IMR-90 (cell line): ENCODE measurements at regions not wholly inside any gene's neighbourhood (a gene's known extent, or its start where the extent isn't known, plus 50 kb on each side); places are given as distances from the start of the nearest gene placed in this dataset.
A peak's percentile ranks its signal among the peaks of the same experiment; 100 is the strongest.

Source experiments
- ATAC-seq: fragments of 200-7000 bp; cut with Tn5 transposase; 2 replicates; pipeline ENCODE4 v1.9.1; 2020; ENCODE audit warnings: low read depth, mild to moderate bottlenecking, moderate library complexity
- BruUV-seq: library from RNA; stranded (reverse); fragments of 400-500 nt; replicated peaks from 2 replicates; lab custom pipeline; 2021; lab: Mats Ljungman, UMichigan
- CTCF ChIA-PET: fragments of 300-600 bp; formaldehyde crosslinking; extraction: SDS; loops from one replicate; lab custom pipeline; 2021; ENCODE audit warnings: antibody characterized with exemption; lab: Yijun Ruan, JAX
- POLR2A ChIA-PET: fragments of 300-600 bp; sonication (Branson Sonifier 250); formaldehyde crosslinking; loops from one replicate; lab custom pipeline; 2022; ENCODE audit warnings: antibody characterized with exemption; ENCODE audit not compliant: unreplicated experiment; lab: Charles Lee
- DNase-seq: peaks from one replicate; pipeline ENCODE4 v3.0.0; 2013
- H2AFZ ChIP-seq: replicated peaks from 2 replicates; pipeline ENCODE3; 2013; ENCODE audit warnings: low read length, mild to moderate bottlenecking; ENCODE audit not compliant: poor library complexity
- H2AK5ac ChIP-seq: 2 replicates; pipeline ENCODE4 v1.6.1; 2013; ENCODE audit warnings: low read depth, low read length, inconsistent platforms
- H2AK9ac ChIP-seq: replicated peaks from 2 replicates; pipeline ENCODE3; 2013; ENCODE audit warnings: mild to moderate bottlenecking, low read depth, low read length, moderate library complexity; ENCODE audit not compliant: poor library complexity
- H2BK120ac ChIP-seq: 2 replicates; pipeline ENCODE4 v1.6.1; 2013; ENCODE audit warnings: low read depth, low read length, inconsistent platforms
- H2BK15ac ChIP-seq: 3 replicates; pipeline ENCODE4 v1.6.1; 2013; ENCODE audit warnings: low read depth, low read length, inconsistent platforms
- H2BK20ac ChIP-seq: 2 replicates; pipeline ENCODE4 v1.6.1; 2013; ENCODE audit warnings: low read depth, mild to moderate bottlenecking, inconsistent platforms, low read length, moderate library complexity
- H2BK5ac ChIP-seq: 2 replicates; pipeline ENCODE4 v1.6.1; 2013; ENCODE audit warnings: mild to moderate bottlenecking, low read depth, low read length, inconsistent platforms; ENCODE audit not compliant: poor library complexity, severe bottlenecking
- H3K14ac ChIP-seq: replicated peaks from 2 replicates; pipeline ENCODE4 v1.6.1; 2013; ENCODE audit warnings: low read depth, low read length, inconsistent platforms
- H3K18ac ChIP-seq: 2 replicates; pipeline ENCODE4 v1.6.1; 2013; ENCODE audit warnings: low read depth, low read length, control low read depth
- H3K23ac ChIP-seq: 2 replicates; pipeline ENCODE4 v1.6.1; 2013; ENCODE audit warnings: low read depth, low read length, inconsistent platforms
- H3K27ac ChIP-seq: 2 replicates; pipeline ENCODE4 v1.5.1; 2013; ENCODE audit warnings: mild to moderate bottlenecking, control low read depth, low read length; ENCODE audit not compliant: insufficient read depth
- H3K27me3 ChIP-seq: 2 replicates; pipeline ENCODE4 v1.6.1; 2013; ENCODE audit warnings: low read length; ENCODE audit not compliant: control insufficient read depth, insufficient read depth
- H3K36me3 ChIP-seq: 2 replicates; pipeline ENCODE4 v1.6.1; 2013; ENCODE audit warnings: low read length, mixed read lengths; ENCODE audit not compliant: control insufficient read depth, insufficient read depth
- H3K4ac ChIP-seq: 2 replicates; pipeline ENCODE4 v1.6.1; 2013; ENCODE audit warnings: low read depth, low read length, inconsistent platforms
- H3K4me1 ChIP-seq: 2 replicates; pipeline ENCODE4 v1.6.1; 2013; ENCODE audit warnings: low read length, mixed read lengths; ENCODE audit not compliant: control insufficient read depth, insufficient read depth
- H3K4me2 ChIP-seq: 2 replicates; pipeline ENCODE4 v1.6.1; 2013; ENCODE audit warnings: low read depth, mild to moderate bottlenecking, control low read depth, low read length, moderate library complexity
- H3K4me3 ChIP-seq: 2 replicates; pipeline ENCODE4 v1.5.1; 2013; ENCODE audit warnings: low read depth, mild to moderate bottlenecking, control low read depth, low read length, moderate library complexity; ENCODE audit not compliant: insufficient read depth
- H3K56ac ChIP-seq: 2 replicates; pipeline ENCODE4 v1.6.1; 2013; ENCODE audit warnings: low read length, inconsistent platforms; ENCODE audit not compliant: insufficient read depth; ENCODE audit errors: extremely low read depth
- H3K79me1 ChIP-seq, 2 experiments: 2 replicates each; pipeline ENCODE4 v1.6.1; 2013; ENCODE audit warnings: low read length in 2 of 2, inconsistent platforms in 1 of 2, low read depth in 1 of 2
- H3K9ac ChIP-seq: 2 replicates; pipeline ENCODE4 v1.6.1; 2013; ENCODE audit warnings: low read depth, low read length, control low read depth
- H3K9me1 ChIP-seq: 2 replicates; pipeline ENCODE4 v1.6.1; 2013; ENCODE audit warnings: low read length, inconsistent platforms; ENCODE audit not compliant: insufficient read depth
- H3K9me3 ChIP-seq: 2 replicates; pipeline ENCODE4 v1.6.1; 2013; ENCODE audit warnings: low read length; ENCODE audit not compliant: control insufficient read depth, insufficient read depth
- H4K20me1 ChIP-seq: 2 replicates; pipeline ENCODE4 v1.6.1; 2013; ENCODE audit warnings: low read length, inconsistent platforms; ENCODE audit not compliant: insufficient read depth
- H4K5ac ChIP-seq: 2 replicates; pipeline ENCODE4 v1.6.1; 2013; ENCODE audit warnings: mild to moderate bottlenecking, low read depth, low read length, control low read depth
- H4K8ac ChIP-seq, 2 experiments: 2 replicates each; pipeline ENCODE4 v1.6.1; 2013; ENCODE audit warnings: low read depth in 2 of 2, low read length in 2 of 2, control low read depth in 1 of 2, inconsistent platforms in 1 of 2
- H4K91ac ChIP-seq: 2 replicates; pipeline ENCODE4 v1.6.1; 2013; ENCODE audit warnings: low read depth, low read length, inconsistent platforms; ENCODE audit not compliant: insufficient read depth
- BHLHE40 ChIP-seq: fragments of 150-350 bp; IDR thresholded peaks from 2 replicates; pipeline ENCODE4 v1.6.1; 2016; ENCODE audit warnings: mild to moderate bottlenecking, low read depth, low read length
- CEBPB ChIP-seq: IDR thresholded peaks from 2 replicates; pipeline ENCODE4 v1.6.1; 2012; ENCODE audit warnings: low read depth, low read length, improper control_type of control experiment
- CHD1 ChIP-seq: IDR thresholded peaks from 2 replicates; pipeline ENCODE4 v1.6.1; 2012; ENCODE audit warnings: low read depth, low read length, improper control_type of control experiment
- FOS ChIP-seq: fragments of 150-350 bp; IDR thresholded peaks from 2 replicates; pipeline ENCODE4 v1.6.1; 2016; ENCODE audit warnings: low read depth, low read length
- MAFK ChIP-seq: IDR thresholded peaks from 2 replicates; pipeline ENCODE4 v1.6.1; 2012; ENCODE audit warnings: low read depth, low read length, improper control_type of control experiment
- MAZ ChIP-seq: IDR thresholded peaks from 2 replicates; pipeline ENCODE4 v1.6.1; 2012; ENCODE audit warnings: low read depth, mild to moderate bottlenecking, low read length, improper control_type of control experiment, moderate library complexity, borderline replicate concordance
- MXI1 ChIP-seq: IDR thresholded peaks from 2 replicates; pipeline ENCODE4 v1.6.1; 2012; ENCODE audit warnings: low read depth, mild to moderate bottlenecking, low read length, moderate library complexity, borderline replicate concordance
- NFE2L2 ChIP-seq: fragments of 150-350 bp; IDR thresholded peaks from 2 replicates; pipeline ENCODE4 v1.6.1; 2016; ENCODE audit warnings: low read depth, mild to moderate bottlenecking, low read length
- POLR2A ChIP-seq: IDR thresholded peaks from 2 replicates; pipeline ENCODE4 v1.6.1; 2012; ENCODE audit warnings: mild to moderate bottlenecking, low read depth, low read length
- RAD21 ChIP-seq: IDR thresholded peaks from 2 replicates; pipeline ENCODE4 v1.6.1; 2012; ENCODE audit warnings: low read length, improper control_type of control experiment
- RCOR1 ChIP-seq: IDR thresholded peaks from 2 replicates; pipeline ENCODE4 v1.6.1; 2012; ENCODE audit warnings: mild to moderate bottlenecking, low read length, improper control_type of control experiment; ENCODE audit not compliant: insufficient replicate concordance
- RFX5 ChIP-seq: IDR thresholded peaks from 2 replicates; pipeline ENCODE4 v1.8.0; 2012; ENCODE audit warnings: low read depth, mild to moderate bottlenecking, low read length, moderate library complexity
- SMC3 ChIP-seq: fragments of 150-350 bp; IDR thresholded peaks from 2 replicates; pipeline ENCODE4 v1.6.1; 2016; ENCODE audit warnings: low read depth, mild to moderate bottlenecking, antibody characterized with exemption, low read length, moderate library complexity
- WGBS, 2 experiments: methylation state at CpG; one replicate each; pipeline versions ENCODE4 v1.1.5 to v1.1.7; 2013; ENCODE audit warnings: missing lambda C conversion rate in 2 of 2; ENCODE audit not compliant: insufficient read length in 1 of 2; ENCODE audit errors: extremely low coverage in 2 of 2; 5-methylcytosine and 5-hydroxymethylcytosine counted together
- dilution Hi-C: fragments of 300-500 bp; cut with HindIII; formaldehyde crosslinking; loops from one replicate; pipeline ENCODE4 v1.14.3; 2018; ENCODE audit warnings: low sequenced_read_pairs; ENCODE audit not compliant: unreplicated experiment
- in situ Hi-C: fragments of 300-500 bp; cut with MboI; formaldehyde crosslinking; loops from 3 replicates; pipeline ENCODE4 v1.14.3; 2019; ENCODE audit warnings: low sequenced_read_pairs, inconsistent platforms, mixed read lengths
- intact Hi-C: fragments of 100-400 bp; cut with micrococcal nuclease; formaldehyde crosslinking; loops from 2 replicates; pipeline ENCODE4 v1.10.0; 2022
- TF ChIP-seq, protein P1 (sequence below): fragments of 150-350 bp; IDR thresholded peaks from 2 replicates; pipeline ENCODE4 v1.6.1; 2017; ENCODE audit warnings: mild to moderate bottlenecking, antibody characterized with exemption, low read length, low read depth
- TF ChIP-seq, protein P2 (sequence below): fragments of 150-350 bp; IDR thresholded peaks from 2 replicates; pipeline ENCODE4 v1.6.1; 2016; ENCODE audit warnings: low read depth, mild to moderate bottlenecking, low read length, moderate library complexity, borderline replicate concordance
- TF ChIP-seq, protein P3 (sequence below): conservative IDR thresholded peaks from 2 replicates; pipeline ENCODE4 v1.5.1; 2012; ENCODE audit warnings: mild to moderate bottlenecking, low read depth, low read length, improper control_type of control experiment

DNA sequence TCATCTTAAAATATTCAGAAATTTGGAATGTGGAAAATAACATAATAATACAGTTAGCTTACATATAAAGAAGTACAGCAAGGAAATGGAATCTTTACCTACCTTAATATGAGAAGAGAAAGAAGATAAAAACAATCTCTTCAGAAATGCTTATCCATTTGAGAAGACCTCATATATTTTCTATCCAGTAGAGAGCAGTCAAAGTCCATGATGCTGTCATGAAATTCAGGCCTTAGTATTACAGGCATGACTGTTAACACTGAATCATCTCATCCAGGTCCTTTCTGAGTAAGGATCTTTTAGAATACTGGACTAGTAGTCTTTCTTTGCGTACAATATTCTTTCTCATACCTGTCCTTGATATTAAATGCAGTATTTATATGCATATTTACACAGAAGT, 713.4 kb downstream of the CD109 start:
- peak; percentile 99 for ATAC-seq
- no peaks in the 10 kb centered on the region for H3K36me3 ChIP-seq
- no peak overlapping the region for H2BK20ac ChIP-seq
- H3K27ac ChIP-seq: no peak overlapping the region
- ChIA-PET POLR2A (no interaction called here), CTCF (interaction anchor here (0.6 to 1.8 kb wide), 11 partner anchors 14 to 799 kb away, joined by 3 to 10 read pairs (median 3); no protein-coding TSS in a partner anchor)
- H2BK120ac ChIP-seq: no peak overlapping the region
- H3K4ac ChIP-seq: no peak overlapping the region
- peaks cover 2% of the 10 kb centered on the region for H3K4me1 ChIP-seq
- H3K79me1 ChIP-seq: no peaks in the 10 kb centered on the region
- H3K4me3 ChIP-seq: no peak overlapping the region
- no peak overlapping the region for H3K23ac ChIP-seq
- H3K18ac ChIP-seq: no peak overlapping the region
- H4K8ac ChIP-seq: no peak overlapping the region
- in situ Hi-C loops (loop anchor here (10.0 kb wide), 1 partner anchor 325 kb away; no protein-coding TSS in a partner anchor), dilution Hi-C loops (no loop called here), intact Hi-C loops (loop anchor here (1.0 to 5.0 kb wide), 8 partner anchors 165 to 795 kb away; no protein-coding TSS in a partner anchor)
- no TSS peak for BruUV-seq
- H3K9me1 ChIP-seq: no peaks in the 10 kb centered on the region; the same call in 1 of the 2 replicates
- no peak overlapping the region for H4K91ac ChIP-seq
- peak overlapping the region; percentile 41 for H2BK5ac ChIP-seq
- H2AFZ ChIP-seq: no peak overlapping the region
- no peaks in the 10 kb centered on the region for H3K9me3 ChIP-seq
- no peak overlapping the region for H2BK15ac ChIP-seq
- no peak overlapping the region for H3K4me2 ChIP-seq
- H2AK5ac ChIP-seq: no peak overlapping the region
- TF ChIP-seq NFE2L2: no peak
- TF ChIP-seq, protein P1, sequence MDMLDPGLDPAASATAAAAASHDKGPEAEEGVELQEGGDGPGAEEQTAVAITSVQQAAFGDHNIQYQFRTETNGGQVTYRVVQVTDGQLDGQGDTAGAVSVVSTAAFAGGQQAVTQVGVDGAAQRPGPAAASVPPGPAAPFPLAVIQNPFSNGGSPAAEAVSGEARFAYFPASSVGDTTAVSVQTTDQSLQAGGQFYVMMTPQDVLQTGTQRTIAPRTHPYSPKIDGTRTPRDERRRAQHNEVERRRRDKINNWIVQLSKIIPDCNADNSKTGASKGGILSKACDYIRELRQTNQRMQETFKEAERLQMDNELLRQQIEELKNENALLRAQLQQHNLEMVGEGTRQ: no peak
- no peak for TF ChIP-seq RCOR1
- no peak for TF ChIP-seq CEBPB
- TF ChIP-seq POLR2A: no peak
- peak; percentile 93 for TF ChIP-seq SMC3
- TF ChIP-seq, protein P2, sequence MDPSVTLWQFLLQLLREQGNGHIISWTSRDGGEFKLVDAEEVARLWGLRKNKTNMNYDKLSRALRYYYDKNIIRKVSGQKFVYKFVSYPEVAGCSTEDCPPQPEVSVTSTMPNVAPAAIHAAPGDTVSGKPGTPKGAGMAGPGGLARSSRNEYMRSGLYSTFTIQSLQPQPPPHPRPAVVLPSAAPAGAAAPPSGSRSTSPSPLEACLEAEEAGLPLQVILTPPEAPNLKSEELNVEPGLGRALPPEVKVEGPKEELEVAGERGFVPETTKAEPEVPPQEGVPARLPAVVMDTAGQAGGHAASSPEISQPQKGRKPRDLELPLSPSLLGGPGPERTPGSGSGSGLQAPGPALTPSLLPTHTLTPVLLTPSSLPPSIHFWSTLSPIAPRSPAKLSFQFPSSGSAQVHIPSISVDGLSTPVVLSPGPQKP: no peak
- no peak for TF ChIP-seq MAZ
- no peak for TF ChIP-seq RFX5
- no peak for TF ChIP-seq FOS
- no peak for TF ChIP-seq BHLHE40
- TF ChIP-seq, protein P3, sequence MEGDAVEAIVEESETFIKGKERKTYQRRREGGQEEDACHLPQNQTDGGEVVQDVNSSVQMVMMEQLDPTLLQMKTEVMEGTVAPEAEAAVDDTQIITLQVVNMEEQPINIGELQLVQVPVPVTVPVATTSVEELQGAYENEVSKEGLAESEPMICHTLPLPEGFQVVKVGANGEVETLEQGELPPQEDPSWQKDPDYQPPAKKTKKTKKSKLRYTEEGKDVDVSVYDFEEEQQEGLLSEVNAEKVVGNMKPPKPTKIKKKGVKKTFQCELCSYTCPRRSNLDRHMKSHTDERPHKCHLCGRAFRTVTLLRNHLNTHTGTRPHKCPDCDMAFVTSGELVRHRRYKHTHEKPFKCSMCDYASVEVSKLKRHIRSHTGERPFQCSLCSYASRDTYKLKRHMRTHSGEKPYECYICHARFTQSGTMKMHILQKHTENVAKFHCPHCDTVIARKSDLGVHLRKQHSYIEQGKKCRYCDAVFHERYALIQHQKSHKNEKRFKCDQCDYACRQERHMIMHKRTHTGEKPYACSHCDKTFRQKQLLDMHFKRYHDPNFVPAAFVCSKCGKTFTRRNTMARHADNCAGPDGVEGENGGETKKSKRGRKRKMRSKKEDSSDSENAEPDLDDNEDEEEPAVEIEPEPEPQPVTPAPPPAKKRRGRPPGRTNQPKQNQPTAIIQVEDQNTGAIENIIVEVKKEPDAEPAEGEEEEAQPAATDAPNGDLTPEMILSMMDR: peak; percentile 84
- TF ChIP-seq CHD1: no peak
- TF ChIP-seq RAD21: peak; percentile 97
- TF ChIP-seq MAFK: 0 out of 2 replicates have a peak, but pooled peaks have one; percentile 6
- no peak for TF ChIP-seq MXI1
- H3K14ac ChIP-seq: no peak overlapping the region
- DNase-seq: peak; percentile 87
- WGBS, 2 experiments: no CpG with 5 or more reads among the region's 1 CpG
- H4K5ac ChIP-seq: no peak overlapping the region
- no peak overlapping the region for H3K9ac ChIP-seq
- no peaks in the 10 kb centered on the region for H3K27me3 ChIP-seq
- no peaks in the 10 kb centered on the region for H4K20me1 ChIP-seq
- no peak overlapping the region for H2AK9ac ChIP-seq
- H3K56ac ChIP-seq: no peak overlapping the region
